PFSK-1 (cell line): ENCODE measurements at regions not wholly inside any gene's neighbourhood (a gene's known extent, or its start where the extent isn't known, plus 50 kb on each side); places are given as distances from the start of the nearest gene placed in this dataset.

Experiments
- FOXP2 ChIP-seq: optimal IDR thresholded peaks from 2 replicates; pipeline ENCODE3; 2011; ENCODE audit warnings: borderline replicate concordance, control low read depth, inconsistent platforms; ENCODE audit not compliant: insufficient read depth; ENCODE audit errors: extremely low read length, extremely low read depth
- POLR2AphosphoS5 ChIP-seq: IDR thresholded peaks from 2 replicates; pipeline ENCODE4 v1.6.1; 2012; ENCODE audit warnings: low read depth, mild to moderate bottlenecking, control low read depth, low read length, moderate library complexity
- REST ChIP-seq, 2 experiments: IDR thresholded peaks; 2 replicates each; pipeline versions ENCODE4 v1.6.1 to v1.8.0; 2011 to 2012; ENCODE audit warnings: low read depth in 2 of 2, low read length in 2 of 2, control low read depth in 1 of 2, inconsistent platforms in 1 of 2, mild to moderate bottlenecking in 1 of 2, moderate library complexity in 1 of 2; ENCODE audit not compliant: insufficient read depth in 1 of 2
- SIN3A ChIP-seq: IDR thresholded peaks from 2 replicates; pipeline ENCODE4 v1.6.1; 2012; ENCODE audit warnings: mild to moderate bottlenecking, low read length, moderate library complexity, borderline replicate concordance; ENCODE audit not compliant: insufficient read depth
- TAF1 ChIP-seq: IDR thresholded peaks from 2 replicates; pipeline ENCODE4 v1.6.1; 2012; ENCODE audit warnings: low read length, control low read depth, borderline replicate concordance; ENCODE audit not compliant: insufficient read depth

GRCh38 chr2:144971786-144972335 lies 451.9 kb upstream of the ZEB2 start:
- TF ChIP-seq REST (IDR thresholded peaks at IDR 0.05; ENCODE audit: insufficient read depth in 1 of 2, low read depth in 2 of 2, low read length in 2 of 2) (no peak), POLR2AphosphoS5 (no peak), TAF1 (no peak), SIN3A (no peak)

- no peak for TF ChIP-seq POLR2AphosphoS5
- no peak for TF ChIP-seq REST (IDR thresholded peaks at IDR 0.05; ENCODE audit: insufficient read depth in 1 of 2, low read depth in 2 of 2, low read length in 2 of 2)
- no peak for TF ChIP-seq FOXP2
- no peak for TF ChIP-seq TAF1
- TF ChIP-seq SIN3A, result no peak
Measured at GRCh38 chr2:144967961-144968360, 448.0 kb upstream of the ZEB2 start.

- TF ChIP-seq FOXP2, result no peak
- no peak for TF ChIP-seq REST (IDR thresholded peaks at IDR 0.05; ENCODE audit: insufficient read depth in 1 of 2, low read depth in 2 of 2, low read length in 2 of 2)
- TF ChIP-seq TAF1, result no peak
- TF ChIP-seq POLR2AphosphoS5, result no peak
Measured at GRCh38 chr2:144965172-144965571, 445.3 kb upstream of the ZEB2 start.

- TF ChIP-seq FOXP2, result no peak
- no peak for TF ChIP-seq SIN3A
- TF ChIP-seq POLR2AphosphoS5, result no peak
- TF ChIP-seq REST (IDR thresholded peaks at IDR 0.05; ENCODE audit: insufficient read depth in 1 of 2, low read depth in 2 of 2, low read length in 2 of 2), result no peak
- no peak for TF ChIP-seq TAF1
Measured at GRCh38 chr2:144963031-144963430, 443.1 kb upstream of the ZEB2 start.

- no peak for TF ChIP-seq POLR2AphosphoS5
- no peak for TF ChIP-seq FOXP2
- no peak for TF ChIP-seq TAF1
- TF ChIP-seq REST (IDR thresholded peaks at IDR 0.05; ENCODE audit: insufficient read depth in 1 of 2, low read depth in 2 of 2, low read length in 2 of 2), result no peak
- TF ChIP-seq SIN3A, result no peak
Measured at GRCh38 chr2:144959416-144959815, 439.5 kb upstream of the ZEB2 start.
